ENCODE measurements at regions not wholly inside any gene's neighbourhood (a gene's known extent, or its start where the extent isn't known, plus 50 kb on each side); places are given as distances from the start of the nearest gene placed in this dataset.

GRCh38 chr2:225865468-225865867 is 466.0 kb downstream of the NYAP2 start:
- intact Hi-C loops (cut with micrococcal nuclease; ENCODE audit: unreplicated experiment) = no loop called here
- peaks cover under 1% of the 10 kb centered on the region for H3K9me3 Mint-ChIP-seq (ENCODE audit: low read depth, unreplicated experiment)
- no peak overlapping the region for H3K4me3 Mint-ChIP-seq (ENCODE audit: low read depth, unreplicated experiment)
- no peak overlapping the region for H3K27ac Mint-ChIP-seq (ENCODE audit: unreplicated experiment)
- BruUV-seq (replicated peaks) = no TSS peak
- no peaks in the 10 kb centered on the region for H3K36me3 Mint-ChIP-seq (ENCODE audit: insufficient read depth, unreplicated experiment)
- H3K4me1 Mint-ChIP-seq (ENCODE audit: low read depth, unreplicated experiment) = no peaks in the 10 kb centered on the region
- DNase-seq = no peak
- no peak for TF ChIP-seq CTCF (IDR thresholded peaks at IDR 0.05; ENCODE audit: unreplicated experiment)
- CTCF ChIA-PET = no interaction called here
- no peaks in the 10 kb centered on the region for H3K27me3 Mint-ChIP-seq (ENCODE audit: unreplicated experiment)

GRCh38 chr2:225864394-225864793 is 464.9 kb downstream of the NYAP2 start:
- CTCF ChIA-PET = no interaction called here
- no TSS peak for BruUV-seq (replicated peaks)
- no peak overlapping the region for H3K4me3 Mint-ChIP-seq (ENCODE audit: low read depth, unreplicated experiment)
- intact Hi-C loops (cut with micrococcal nuclease; ENCODE audit: unreplicated experiment) = no loop called here
- no peaks in the 10 kb centered on the region for H3K4me1 Mint-ChIP-seq (ENCODE audit: low read depth, unreplicated experiment)
- peaks cover 3% of the 10 kb centered on the region for H3K9me3 Mint-ChIP-seq (ENCODE audit: low read depth, unreplicated experiment)
- no peaks in the 10 kb centered on the region for H3K36me3 Mint-ChIP-seq (ENCODE audit: insufficient read depth, unreplicated experiment)
- no peak for TF ChIP-seq CTCF (IDR thresholded peaks at IDR 0.05; ENCODE audit: unreplicated experiment)
- no peak for DNase-seq
- H3K27me3 Mint-ChIP-seq (ENCODE audit: unreplicated experiment) = no peaks in the 10 kb centered on the region
- no peak overlapping the region for H3K27ac Mint-ChIP-seq (ENCODE audit: unreplicated experiment)

GRCh38 chr2:225842939-225843338 is 443.4 kb downstream of the NYAP2 start:
- Mint-ChIP-seq H3K36me3 (ENCODE audit: insufficient read depth, unreplicated experiment) (no peaks in the 10 kb centered on the region), H3K27ac (ENCODE audit: unreplicated experiment) (no peak overlapping the region)

GRCh38 chr2:225841314-225841713 is 441.8 kb downstream of the NYAP2 start:
- no peak overlapping the region for H3K4me3 Mint-ChIP-seq (ENCODE audit: low read depth, unreplicated experiment)
- no TSS peak for BruUV-seq (replicated peaks)
- no peak for TF ChIP-seq CTCF (IDR thresholded peaks at IDR 0.05; ENCODE audit: unreplicated experiment)
- H3K4me1 Mint-ChIP-seq (ENCODE audit: low read depth, unreplicated experiment) = peaks cover 8% of the 10 kb centered on the region
- intact Hi-C loops (cut with micrococcal nuclease; ENCODE audit: unreplicated experiment) = no loop called here
- no peaks in the 10 kb centered on the region for H3K36me3 Mint-ChIP-seq (ENCODE audit: insufficient read depth, unreplicated experiment)
- no peaks in the 10 kb centered on the region for H3K27me3 Mint-ChIP-seq (ENCODE audit: unreplicated experiment)
- CTCF ChIA-PET = no interaction called here
- H3K9me3 Mint-ChIP-seq (ENCODE audit: low read depth, unreplicated experiment) = no peaks in the 10 kb centered on the region
- no peak for DNase-seq
- H3K27ac Mint-ChIP-seq (ENCODE audit: unreplicated experiment) = no peak overlapping the region

More at GRCh38 chr2:225842939-225843338, 443.4 kb downstream of the NYAP2 start:
- CTCF ChIA-PET = no interaction called here
- Mint-ChIP-seq H3K27me3 (ENCODE audit: unreplicated experiment) (no peaks in the 10 kb centered on the region), H3K9me3 (ENCODE audit: low read depth, unreplicated experiment) (peaks cover 2% of the 10 kb centered on the region), H3K4me1 (ENCODE audit: low read depth, unreplicated experiment) (no peaks in the 10 kb centered on the region), H3K4me3 (ENCODE audit: low read depth, unreplicated experiment) (no peak overlapping the region)
- intact Hi-C loops (cut with micrococcal nuclease; ENCODE audit: unreplicated experiment) = no loop called here
- no peak for DNase-seq
- TF ChIP-seq CTCF (IDR thresholded peaks at IDR 0.05; ENCODE audit: unreplicated experiment) = no peak
- no TSS peak for BruUV-seq (replicated peaks)

Data from Calu3 (cell line).